Activated CD8-positive, alpha-beta memory T cell treated with anti-CD3 and anti-CD28 coated beads for 24 hours (primary cell): ENCODE measurements at regions not wholly inside any gene's neighbourhood (a gene's known extent, or its start where the extent isn't known, plus 50 kb on each side); places are given as distances from the start of the nearest gene placed in this dataset.
"Not testable (repeated sequence)": the region's sequence is repeated elsewhere in the genome, so short reads cannot be mapped to it uniquely, and the experiment has no call there.

ENCODE experiments used
- DNase-seq: peaks from one replicate; pipeline ENCODE4 v3.0.0-alpha.2; 2020

DNA sequence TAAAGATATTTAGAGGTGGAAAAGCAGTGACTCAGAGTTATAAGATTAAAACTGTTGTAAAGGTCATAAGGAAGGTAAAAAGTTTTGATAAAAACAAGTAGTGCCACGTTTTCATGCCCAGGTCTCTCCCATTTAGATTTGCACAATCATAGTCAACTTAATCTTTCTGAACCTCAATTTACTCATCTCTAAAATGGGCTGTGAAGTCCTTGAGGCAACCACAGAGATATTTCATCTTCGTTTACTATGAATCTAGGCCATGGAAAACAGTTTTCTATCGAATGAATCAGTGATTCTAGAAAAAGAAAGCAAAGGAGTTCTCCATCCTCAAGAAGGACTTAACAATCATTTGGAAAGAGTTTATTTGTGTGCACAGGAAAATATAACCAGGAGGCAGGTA lies 190.2 kb downstream of the EDN1 start:
- DNase-seq: no peak

GRCh38 chr6:12481292-12481691 lies 191.1 kb downstream of the EDN1 start:
- DNase-seq: no peak

GRCh38 chr6:12481850-12482249 lies 191.7 kb downstream of the EDN1 start:
- no peak for DNase-seq

- no peak for DNase-seq
Measured at GRCh38 chr6:12482386-12483375, 192.5 kb downstream of the EDN1 start.

- no peak for DNase-seq
Measured at GRCh38 chr6:12483712-12484111, 193.6 kb downstream of the EDN1 start.

DNA sequence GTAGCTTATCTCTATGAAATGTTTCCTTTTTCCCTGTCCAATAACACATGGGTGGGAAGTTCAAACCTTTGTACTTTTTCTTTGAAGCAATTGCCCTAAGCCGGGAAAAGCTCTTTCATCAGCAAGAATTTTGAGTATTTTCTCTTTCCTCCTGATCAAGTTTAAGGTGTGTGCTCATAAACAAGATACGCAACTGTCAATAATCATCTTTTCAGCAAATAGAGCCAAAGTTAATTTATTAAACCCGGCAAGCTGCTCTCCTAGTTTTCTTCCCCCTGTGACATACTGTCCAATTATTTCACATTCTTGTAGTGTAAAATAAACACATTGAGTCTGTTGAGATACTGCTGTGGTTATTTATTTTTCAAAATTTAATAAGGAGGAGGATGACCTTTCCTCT lies 194.4 kb downstream of the EDN1 start:
- no peak for DNase-seq

- no peak for DNase-seq
Measured at GRCh38 chr6:12485226-12485764, 195.1 kb downstream of the EDN1 start.

GRCh38 chr6:12485837-12486236 lies 195.7 kb downstream of the EDN1 start:
- no peak for DNase-seq

GRCh38 chr6:12490351-12490903 lies 200.3 kb downstream of the EDN1 start:
- DNase-seq: no peak

DNA sequence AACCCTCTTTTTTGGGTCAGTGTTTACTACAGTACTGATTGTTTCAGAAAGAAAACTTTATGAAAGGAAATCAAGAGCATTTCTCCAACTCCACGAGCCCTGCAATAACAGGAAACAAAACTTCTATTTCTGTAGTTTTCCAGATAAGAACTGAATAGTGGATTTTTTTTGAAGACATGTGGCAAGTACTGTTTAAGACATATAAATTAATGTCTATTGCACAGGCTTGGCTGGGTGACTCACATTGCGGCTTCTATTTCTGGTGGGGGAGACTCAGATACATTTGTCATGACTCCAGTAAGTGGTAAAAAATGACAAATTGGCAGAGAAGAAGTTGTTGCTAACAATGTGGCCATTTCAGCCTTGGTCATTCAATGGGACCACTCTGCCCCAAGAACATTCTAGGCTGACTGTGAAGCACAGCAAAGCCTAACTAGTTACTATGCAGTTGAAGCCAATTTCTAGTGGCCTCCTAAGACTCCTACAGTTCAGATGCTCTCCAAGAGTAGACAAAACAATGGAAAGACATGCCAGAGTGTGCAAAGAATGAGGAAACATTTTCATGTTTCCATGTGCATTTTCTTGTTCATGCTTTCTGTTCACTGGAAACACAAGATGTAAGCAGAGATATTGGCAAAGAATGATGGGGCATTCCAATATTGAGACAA lies 200.9 kb downstream of the EDN1 start:
- DNase-seq: no peak

DNA sequence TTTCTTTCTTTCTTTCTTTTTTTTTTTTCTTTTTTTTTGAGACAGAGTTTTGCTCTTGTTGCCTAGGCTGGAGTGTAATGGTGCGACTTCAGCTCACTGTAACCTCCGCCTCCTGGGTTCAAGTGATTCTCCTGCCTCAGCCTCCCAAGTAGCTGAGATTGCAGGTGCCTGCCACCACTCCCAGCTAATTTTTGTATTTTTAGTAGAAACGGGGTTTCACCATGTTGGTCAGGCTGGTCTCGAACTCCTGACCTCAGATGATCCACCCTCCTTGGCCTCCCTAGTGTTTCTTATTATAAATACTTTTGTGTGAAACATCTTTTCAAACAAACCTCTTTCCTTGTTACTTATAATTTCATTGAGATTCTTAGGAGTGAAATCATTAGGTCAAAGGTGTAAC lies 202.8 kb downstream of the EDN1 start:
- not testable (repeated sequence) for DNase-seq

GRCh38 chr6:12493446-12493845 lies 203.3 kb downstream of the EDN1 start:
- no peak for DNase-seq

DNA sequence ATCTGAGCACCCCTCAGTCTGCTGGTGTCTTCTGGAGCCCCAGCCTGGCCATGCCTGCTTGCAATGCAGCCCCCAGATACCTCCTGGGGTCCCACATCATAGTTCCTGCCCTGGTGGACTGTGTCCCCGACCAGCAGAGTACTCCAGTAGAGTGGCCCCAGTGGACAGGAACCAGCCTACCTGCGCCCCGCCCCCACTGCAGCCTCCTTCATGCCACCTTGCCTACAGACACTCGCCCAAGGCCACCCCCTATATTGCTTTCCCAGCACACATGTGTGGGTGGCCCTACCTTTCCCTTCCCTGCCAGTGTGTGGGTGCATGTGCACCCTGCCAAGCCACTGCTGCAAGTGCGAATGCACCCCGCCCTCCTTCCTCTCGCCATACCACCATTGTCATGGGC lies 204.0 kb downstream of the EDN1 start:
- no peak for DNase-seq

GRCh38 chr6:12501990-12502389 lies 211.8 kb downstream of the EDN1 start:
- DNase-seq: no peak

DNA sequence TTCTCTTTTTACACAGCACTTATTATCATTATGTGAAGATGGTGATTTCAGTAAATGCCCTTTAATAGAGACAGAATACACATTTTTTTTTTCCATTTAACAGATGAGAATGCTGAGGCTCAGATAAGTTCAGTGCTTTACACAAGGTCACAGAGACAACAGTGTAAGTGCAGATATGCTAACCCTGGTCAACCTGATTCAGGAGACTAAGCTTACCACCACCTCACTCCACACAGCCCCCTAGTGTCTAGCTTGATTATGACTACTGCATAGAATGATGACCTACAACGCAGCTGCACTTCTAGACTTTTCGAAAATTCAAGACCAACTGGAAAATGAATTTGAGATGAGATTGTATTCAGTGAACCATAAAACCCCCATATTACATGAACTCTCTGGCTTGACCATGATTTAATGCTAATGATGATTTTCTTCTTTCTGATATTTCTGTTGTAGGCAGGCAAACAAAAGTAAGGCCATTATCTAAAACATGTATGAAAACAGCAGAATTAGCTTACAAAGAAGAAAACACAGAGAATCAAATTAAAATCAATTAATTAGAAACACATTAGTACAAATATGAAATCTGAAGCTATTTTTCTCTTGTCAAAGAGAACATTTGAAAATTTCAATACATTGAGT lies 212.1 kb upstream of the PHACTR1 start:
- no peak for DNase-seq

DNA sequence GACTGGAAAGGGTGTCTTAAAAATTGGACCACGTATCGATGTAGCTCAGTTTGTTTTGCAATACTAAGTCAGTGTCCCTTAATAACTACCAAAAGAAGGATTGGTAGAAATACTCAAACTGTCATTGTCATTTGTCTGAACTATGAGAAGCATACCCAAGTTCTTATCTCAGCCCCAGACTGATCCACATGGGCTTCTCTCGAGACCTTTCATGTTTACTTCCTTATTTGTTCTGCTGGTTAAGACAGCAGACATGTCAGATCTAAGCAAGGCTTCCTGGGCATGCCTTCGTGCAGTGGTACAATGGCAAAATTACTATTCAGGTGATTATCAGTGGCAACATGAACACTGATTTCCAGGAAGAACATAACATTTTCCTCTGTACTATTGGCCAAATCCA lies 211.1 kb upstream of the PHACTR1 start:
- no peak for DNase-seq

DNA sequence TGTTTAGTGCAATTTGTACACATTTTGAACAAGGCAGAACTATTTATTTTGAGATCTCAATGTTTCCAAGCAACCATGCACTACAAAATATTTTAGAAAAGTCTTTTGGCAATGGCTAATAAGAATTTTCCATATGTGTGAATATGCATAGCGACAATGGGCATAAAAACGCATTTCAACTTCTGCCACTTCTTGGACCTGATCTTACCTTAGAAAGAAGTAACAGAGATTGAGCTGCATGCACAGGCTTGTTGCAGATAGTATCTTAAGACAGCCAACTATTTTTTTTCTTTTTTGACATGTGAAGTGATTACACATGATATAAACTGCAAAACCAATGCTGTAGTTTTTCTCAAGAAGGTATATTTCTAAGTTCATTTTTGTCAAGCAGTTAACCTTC lies 210.4 kb upstream of the PHACTR1 start:
- no peak for DNase-seq

DNA sequence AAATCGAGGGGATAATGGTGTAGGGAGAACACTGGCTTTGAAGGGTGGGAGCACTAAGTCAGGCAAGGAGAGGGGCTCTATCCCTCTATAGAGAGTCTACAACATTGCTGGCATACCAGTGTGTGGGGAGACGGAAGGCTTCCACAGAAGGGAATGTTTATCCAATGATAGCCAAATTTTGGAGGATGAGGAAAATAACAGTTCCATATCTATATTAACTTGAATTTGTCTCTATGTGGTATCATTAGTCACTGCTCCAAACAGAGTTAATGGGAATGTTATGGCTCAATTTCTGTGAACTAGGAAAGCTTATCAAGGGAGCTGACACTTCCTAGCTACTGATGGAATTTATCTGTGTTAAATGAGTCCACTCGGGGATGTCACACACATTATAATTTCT lies 208.9 kb upstream of the PHACTR1 start:
- no peak for DNase-seq

DNA sequence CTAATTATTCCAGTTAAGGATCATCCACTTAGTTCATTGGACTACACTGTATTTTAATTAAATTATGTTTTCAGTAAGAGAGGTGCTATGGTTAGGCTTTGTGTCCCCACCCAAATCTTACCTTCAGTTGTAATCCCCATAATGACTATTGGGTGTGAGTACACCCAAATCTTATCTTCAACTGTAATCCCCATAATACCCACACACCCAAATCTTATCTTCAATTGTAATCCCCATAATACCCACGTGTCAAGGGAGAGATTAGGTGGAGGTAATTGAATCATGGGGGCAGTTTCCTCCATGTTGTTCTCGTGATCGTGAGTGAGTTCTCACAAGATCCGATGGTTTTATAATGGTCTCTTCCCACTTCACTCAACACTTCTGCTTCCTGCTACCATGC lies 208.0 kb upstream of the PHACTR1 start:
- no peak for DNase-seq

GRCh38 chr6:12509060-12509459 lies 207.5 kb upstream of the PHACTR1 start:
- DNase-seq: no peak

DNA sequence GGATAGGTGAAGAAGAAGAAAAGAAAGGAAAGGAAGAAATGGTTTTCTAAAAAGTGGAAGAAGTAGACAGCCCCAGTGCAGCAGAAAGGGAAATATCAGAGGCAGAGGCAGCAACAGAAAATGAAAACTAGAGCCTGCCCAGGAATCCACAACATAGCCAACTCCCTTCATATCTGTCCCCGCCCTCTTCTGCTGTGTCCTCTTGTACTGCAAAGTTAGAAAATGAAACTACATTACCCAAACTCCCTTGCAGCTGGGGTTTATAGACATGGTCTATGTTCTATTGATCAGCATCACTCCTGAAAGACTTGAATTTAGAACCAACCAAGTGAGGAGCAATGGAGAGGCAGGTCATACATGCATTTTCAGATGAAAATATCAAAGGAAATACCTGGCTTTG lies 200.5 kb upstream of the PHACTR1 start:
- no peak for DNase-seq

GRCh38 chr6:12522347-12522746 lies 194.2 kb upstream of the PHACTR1 start:
- no peak for DNase-seq

DNA sequence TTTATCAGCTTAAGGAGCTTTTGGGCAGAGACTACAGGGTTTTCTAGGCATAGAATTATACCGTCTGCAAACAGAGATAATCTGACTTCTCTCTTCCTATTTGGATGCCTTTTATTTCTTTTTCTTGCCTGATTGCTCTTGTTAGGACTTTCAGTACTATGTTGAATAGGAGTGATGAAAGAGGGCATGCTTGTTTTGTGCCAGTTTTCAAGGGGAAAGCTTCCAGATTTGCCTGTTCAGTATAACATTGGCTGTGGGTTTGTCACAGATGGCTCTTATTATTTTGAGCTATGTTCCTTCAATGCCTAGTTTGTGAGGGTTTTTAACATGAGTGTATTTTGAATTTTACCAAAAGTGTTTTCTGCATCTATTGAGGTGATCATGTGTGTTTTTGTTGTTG lies 192.8 kb upstream of the PHACTR1 start:
- no peak for DNase-seq
